GM12892 (cell line): ENCODE measurements at regions not wholly inside any gene's neighbourhood (a gene's known extent, or its start where the extent isn't known, plus 50 kb on each side); places are given as distances from the start of the nearest gene placed in this dataset.

Experiments
- POLR2A ChIP-seq: IDR thresholded peaks from 2 replicates; pipeline ENCODE4 v1.6.1; 2011; ENCODE audit warnings: low read depth, low read length, control low read depth
- POLR2AphosphoS5 ChIP-seq: IDR thresholded peaks from 2 replicates; pipeline ENCODE4 v1.6.1; 2011; ENCODE audit warnings: low read depth, low read length, control low read depth
- TAF1 ChIP-seq: IDR thresholded peaks from 2 replicates; pipeline ENCODE4 v1.6.1; 2011; ENCODE audit warnings: low read depth, mild to moderate bottlenecking, control low read depth, low read length, borderline replicate concordance

GRCh38 chr13:66087269-66087710 lies 1142.8 kb downstream of the PCDH9 start:
- TF ChIP-seq POLR2A, result no peak
- TF ChIP-seq POLR2AphosphoS5, result no peak
- TF ChIP-seq TAF1, result no peak
